Loucy (cell line): ENCODE measurements at regions not wholly inside any gene's neighbourhood (a gene's known extent, or its start where the extent isn't known, plus 50 kb on each side); places are given as distances from the start of the nearest gene placed in this dataset.

Experiments
- H2AFZ ChIP-seq: fragments of 200-600 bp; sonication (generic); 2 replicates; pipeline ENCODE4 v1.6.0; 2016; ENCODE audit warnings: antibody characterized with exemption, mild to moderate bottlenecking, low read length, moderate library complexity
- H3F3A ChIP-seq: fragments of 200-600 bp; 2 replicates; pipeline ENCODE4 v1.6.0; 2016; ENCODE audit warnings: antibody characterized with exemption, low read depth, mild to moderate bottlenecking
- H3K27me3 ChIP-seq: fragments of 200-600 bp; sonication (generic); 2 replicates; pipeline ENCODE4 v1.6.1; 2014; ENCODE audit warnings: low read length, mild to moderate bottlenecking; ENCODE audit not compliant: insufficient read depth, poor library complexity, severe bottlenecking
- H3K36me3 ChIP-seq: fragments of 200-600 bp; sonication (generic); 2 replicates; pipeline ENCODE4 v1.6.1; 2016; ENCODE audit warnings: low read length; ENCODE audit not compliant: insufficient read depth
- H3K4me1 ChIP-seq: fragments of 200-600 bp; sonication (generic); 2 replicates; pipeline ENCODE4 v1.5.1; 2014; ENCODE audit warnings: low read length, mild to moderate bottlenecking; ENCODE audit not compliant: insufficient read depth, poor library complexity, severe bottlenecking
- H3K4me2 ChIP-seq: fragments of 200-600 bp; sonication (generic); 2 replicates; pipeline ENCODE4 v1.6.0; 2014; ENCODE audit warnings: antibody characterized with exemption, low read length, low read depth, mild to moderate bottlenecking; ENCODE audit not compliant: poor library complexity, severe bottlenecking
- H3K4me3 ChIP-seq: fragments of 200-600 bp; sonication (generic); 2 replicates; pipeline ENCODE4 v1.5.1; 2014; ENCODE audit warnings: low read length, mild to moderate bottlenecking, mixed read lengths; ENCODE audit not compliant: poor library complexity, severe bottlenecking
- H3K79me2 ChIP-seq: fragments of 200-600 bp; sonication (generic); 2 replicates; pipeline ENCODE4 v1.6.1; 2014; ENCODE audit warnings: low read length; ENCODE audit not compliant: insufficient read depth
- H3K9ac ChIP-seq: fragments of 200-600 bp; sonication (generic); 2 replicates; pipeline ENCODE4 v1.6.0; 2014; ENCODE audit warnings: mild to moderate bottlenecking, low read depth, low read length, moderate library complexity; ENCODE audit not compliant: poor library complexity, severe bottlenecking
- H3K9me2 ChIP-seq: fragments of 200-600 bp; sonication (generic); replicated peaks from 2 replicates; pipeline ENCODE4 v1.6.1; 2016; ENCODE audit warnings: low read depth, low read length, mixed read lengths
- H3K9me3 ChIP-seq: fragments of 200-600 bp; sonication (generic); 2 replicates; pipeline ENCODE4 v1.6.1; 2014; ENCODE audit warnings: mild to moderate bottlenecking, antibody characterized with exemption, low read length, low read depth; ENCODE audit not compliant: insufficient read depth
- H4K20me1 ChIP-seq: fragments of 200-600 bp; sonication (generic); 2 replicates; pipeline ENCODE4 v1.6.0; 2014; ENCODE audit warnings: antibody characterized with exemption, low read length, mild to moderate bottlenecking; ENCODE audit not compliant: insufficient read depth, poor library complexity, severe bottlenecking
- EZH2phosphoT487 ChIP-seq: fragments of 200-600 bp; IDR thresholded peaks from 2 replicates; pipeline ENCODE4 v1.6.1; 2018; ENCODE audit warnings: antibody characterized with exemption, mild to moderate bottlenecking, moderate library complexity, borderline replicate concordance
- TF ChIP-seq, protein P1 (sequence below): fragments of 200-600 bp; sonication (generic); conservative IDR thresholded peaks from 2 replicates; pipeline ENCODE4 v1.5.1; 2014; ENCODE audit warnings: mild to moderate bottlenecking, antibody characterized with exemption, low read length

DNA sequence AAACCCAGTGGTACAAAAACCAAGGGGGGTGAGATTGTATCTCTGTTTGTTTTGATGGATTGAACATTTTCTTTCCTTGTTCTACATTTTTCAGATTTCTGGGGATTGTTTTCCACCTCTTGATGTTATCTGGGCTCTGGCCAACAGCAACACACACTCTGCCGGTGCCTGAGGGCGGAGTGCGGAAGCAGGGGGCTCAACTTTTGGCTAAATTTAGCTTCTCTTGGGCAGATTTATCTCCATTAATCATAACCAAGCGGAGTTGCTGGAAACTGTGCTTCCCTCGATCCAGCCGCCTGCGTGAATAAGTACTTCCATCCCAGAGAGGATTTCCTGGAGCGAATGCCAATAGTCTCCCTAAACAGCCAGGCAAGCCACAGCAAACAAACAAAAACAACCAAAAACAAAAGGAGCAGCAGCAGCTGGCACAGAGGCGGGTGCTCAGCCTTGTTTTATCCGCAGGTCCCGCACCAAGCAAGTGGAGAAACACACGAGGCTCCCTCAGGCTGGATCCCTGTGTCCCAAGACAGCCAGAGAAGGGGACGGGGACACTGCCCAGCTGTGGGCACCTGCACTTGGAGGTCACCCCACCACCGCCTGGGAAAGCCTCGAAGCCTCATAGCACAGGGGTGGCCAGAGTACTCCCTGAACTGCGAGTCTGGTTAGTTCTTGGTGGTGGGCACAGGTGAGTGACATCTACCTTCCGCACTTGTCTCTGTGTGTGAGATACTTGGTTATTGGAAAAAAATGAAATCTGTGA is 143.4 kb downstream of the NDUFA10 start:
- no peak overlapping the region for H3K4me2 ChIP-seq
- H3K4me1 ChIP-seq = no peaks in the 10 kb centered on the region
- no peaks in the 10 kb centered on the region for H3K79me2 ChIP-seq
- H3K9me2 ChIP-seq = no peaks in the 10 kb centered on the region
- no peaks in the 10 kb centered on the region for H3K27me3 ChIP-seq
- H3K9ac ChIP-seq = no peak overlapping the region
- H4K20me1 ChIP-seq = no peaks in the 10 kb centered on the region
- H3K9me3 ChIP-seq = peaks cover 9% of the 10 kb centered on the region; the same call in 1 of the 2 replicates
- H3F3A ChIP-seq = no peaks in the 10 kb centered on the region
- H3K4me3 ChIP-seq = no peak overlapping the region
- H2AFZ ChIP-seq = no peak overlapping the region
- H3K36me3 ChIP-seq = no peaks in the 10 kb centered on the region
- TF ChIP-seq, protein P1, sequence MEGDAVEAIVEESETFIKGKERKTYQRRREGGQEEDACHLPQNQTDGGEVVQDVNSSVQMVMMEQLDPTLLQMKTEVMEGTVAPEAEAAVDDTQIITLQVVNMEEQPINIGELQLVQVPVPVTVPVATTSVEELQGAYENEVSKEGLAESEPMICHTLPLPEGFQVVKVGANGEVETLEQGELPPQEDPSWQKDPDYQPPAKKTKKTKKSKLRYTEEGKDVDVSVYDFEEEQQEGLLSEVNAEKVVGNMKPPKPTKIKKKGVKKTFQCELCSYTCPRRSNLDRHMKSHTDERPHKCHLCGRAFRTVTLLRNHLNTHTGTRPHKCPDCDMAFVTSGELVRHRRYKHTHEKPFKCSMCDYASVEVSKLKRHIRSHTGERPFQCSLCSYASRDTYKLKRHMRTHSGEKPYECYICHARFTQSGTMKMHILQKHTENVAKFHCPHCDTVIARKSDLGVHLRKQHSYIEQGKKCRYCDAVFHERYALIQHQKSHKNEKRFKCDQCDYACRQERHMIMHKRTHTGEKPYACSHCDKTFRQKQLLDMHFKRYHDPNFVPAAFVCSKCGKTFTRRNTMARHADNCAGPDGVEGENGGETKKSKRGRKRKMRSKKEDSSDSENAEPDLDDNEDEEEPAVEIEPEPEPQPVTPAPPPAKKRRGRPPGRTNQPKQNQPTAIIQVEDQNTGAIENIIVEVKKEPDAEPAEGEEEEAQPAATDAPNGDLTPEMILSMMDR = no peak
- TF ChIP-seq EZH2phosphoT487 = no peak

DNA sequence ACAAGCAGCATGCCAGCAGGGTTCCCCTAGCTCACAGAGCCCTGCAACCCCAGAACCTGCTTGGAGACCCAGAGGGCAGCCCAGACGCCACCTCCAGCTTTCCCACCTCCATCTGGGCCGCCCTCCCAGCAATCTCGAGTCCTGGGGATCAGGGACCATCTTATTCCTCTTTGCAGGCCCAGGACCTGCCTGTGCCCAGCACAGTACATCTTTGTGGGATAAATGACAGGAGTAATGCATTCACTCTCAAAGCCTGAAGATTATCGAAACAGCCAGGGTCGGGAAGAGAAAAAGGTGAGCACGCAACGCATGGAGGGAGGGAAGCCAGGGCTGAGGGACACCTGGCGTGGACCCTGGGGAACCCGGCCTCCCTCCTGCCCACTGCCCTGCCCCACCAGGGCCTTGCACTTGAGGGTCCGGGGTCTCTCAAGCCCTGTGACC is 144.1 kb downstream of the NDUFA10 start:
- no peak overlapping the region for H3K4me2 ChIP-seq
- H3K4me1 ChIP-seq = no peaks in the 10 kb centered on the region
- no peak overlapping the region for H2AFZ ChIP-seq
- no peaks in the 10 kb centered on the region for H3K79me2 ChIP-seq
- H3K4me3 ChIP-seq = no peak overlapping the region
- H3K36me3 ChIP-seq = no peaks in the 10 kb centered on the region
- no peak overlapping the region for H3K9ac ChIP-seq
- no peak for TF ChIP-seq EZH2phosphoT487
- TF ChIP-seq, protein P1 = no peak
- no peaks in the 10 kb centered on the region for H4K20me1 ChIP-seq
- H3K9me3 ChIP-seq = peaks cover 9% of the 10 kb centered on the region; the same call in 1 of the 2 replicates
- H3K27me3 ChIP-seq = no peaks in the 10 kb centered on the region
- no peaks in the 10 kb centered on the region for H3F3A ChIP-seq
- H3K9me2 ChIP-seq = no peaks in the 10 kb centered on the region

DNA sequence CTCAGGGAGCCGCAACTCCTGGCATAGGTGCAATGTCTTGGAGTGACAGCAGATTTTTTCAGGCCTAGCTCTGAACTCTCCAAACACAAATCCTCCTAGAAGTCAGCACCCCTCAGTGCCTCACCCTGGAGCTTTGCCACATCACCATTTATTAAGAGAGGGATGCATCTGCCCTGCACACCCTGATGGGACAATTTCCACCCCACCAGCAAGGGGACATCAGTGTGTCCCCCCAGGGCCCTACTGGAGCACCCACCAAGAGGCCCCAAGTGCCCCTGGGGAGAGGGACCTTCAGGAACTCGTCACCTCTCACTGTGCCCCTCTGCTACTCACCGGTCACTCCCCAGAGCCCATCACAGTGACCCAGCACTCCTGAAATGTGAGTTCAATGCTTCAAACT is 144.7 kb downstream of the NDUFA10 start:
- H3K36me3 ChIP-seq = no peaks in the 10 kb centered on the region
- TF ChIP-seq EZH2phosphoT487 = no peak
- TF ChIP-seq, protein P1 = no peak
- H3K9me3 ChIP-seq = peaks cover 9% of the 10 kb centered on the region; the same call in 1 of the 2 replicates
- no peaks in the 10 kb centered on the region for H4K20me1 ChIP-seq
- H3K79me2 ChIP-seq = no peaks in the 10 kb centered on the region
- no peak overlapping the region for H3K4me2 ChIP-seq
- H3K4me3 ChIP-seq = no peak overlapping the region
- no peaks in the 10 kb centered on the region for H3K4me1 ChIP-seq
- no peak overlapping the region for H3K9ac ChIP-seq
- H3F3A ChIP-seq = no peaks in the 10 kb centered on the region
- no peak overlapping the region for H2AFZ ChIP-seq
- H3K27me3 ChIP-seq = no peaks in the 10 kb centered on the region
- H3K9me2 ChIP-seq = no peaks in the 10 kb centered on the region
